OCI-LY7 (cell line): ENCODE measurements at regions not wholly inside any gene's neighbourhood (a gene's known extent, or its start where the extent isn't known, plus 50 kb on each side); places are given as distances from the start of the nearest gene placed in this dataset.

Source experiments
- CTCF ChIP-seq: fragments of 200-600 bp; sonication (generic); conservative IDR thresholded peaks from 2 replicates; pipeline ENCODE4 v1.5.1; 2014; ENCODE audit warnings: mild to moderate bottlenecking, antibody characterized with exemption, low read length, moderate library complexity, mixed read lengths
- EZH2phosphoT487 ChIP-seq: fragments of 200-600 bp; sonication (generic); IDR thresholded peaks from 2 replicates; pipeline ENCODE4 v1.6.1; 2018; ENCODE audit warnings: low read depth, borderline replicate concordance, mild to moderate bottlenecking, mixed run types, antibody characterized with exemption, low read length, moderate library complexity, mixed read lengths

GRCh38 chr11:69876013-69876412 lies 56.8 kb upstream of the FGF3 start:
- TF ChIP-seq CTCF (no peak), EZH2phosphoT487 (no peak)
